Upper lobe of left lung (tissue), 4 donors: ENCODE measurements at regions not wholly inside any gene's neighbourhood (a gene's known extent, or its start where the extent isn't known, plus 50 kb on each side); places are given as distances from the start of the nearest gene placed in this dataset.

Experiments used
- CTCF ChIP-seq, 6 experiments: fragments of 450-650 bp in 4 of 6; fragments of 200-600 bp in 2 of 6; sonication (generic) in 2 of 6; IDR thresholded peaks; one replicate each; pipeline ENCODE4 v1.5.1; 2016 to 2019; ENCODE audit warnings: antibody characterized with exemption in 6 of 6
- EP300 ChIP-seq, 4 donors: sonication (generic); formaldehyde crosslinking; IDR thresholded peaks; one replicate each; pipeline ENCODE4 v1.5.1; 2017; ENCODE audit warnings: antibody characterized with exemption in 4 of 4, control low read depth in 2 of 4
- POLR2A ChIP-seq, 4 donors: fragments of 450-650 bp; IDR thresholded peaks; one replicate each; pipeline ENCODE4 v1.5.1; 2016 to 2017; ENCODE audit warnings: antibody characterized with exemption in 4 of 4, mild to moderate bottlenecking in 2 of 4
- POLR2AphosphoS5 ChIP-seq, 2 donors: sonication (generic); formaldehyde crosslinking; IDR thresholded peaks; one replicate each; pipeline ENCODE4 v1.5.1; 2017; ENCODE audit warnings: antibody characterized with exemption in 2 of 2

- TF ChIP-seq CTCF (IDR thresholded peaks at IDR 0.05), result no peak
- TF ChIP-seq POLR2AphosphoS5 (IDR thresholded peaks at IDR 0.05), result no peak
- TF ChIP-seq POLR2A (IDR thresholded peaks at IDR 0.05), result no peak
- no peak for TF ChIP-seq EP300 (IDR thresholded peaks at IDR 0.05)
These were observed 570.5 kb downstream of the QKI start for GRCh38 chr6:163985040-163985439.
